B cell (primary cell): ENCODE measurements at regions not wholly inside any gene's neighbourhood (a gene's known extent, or its start where the extent isn't known, plus 50 kb on each side); places are given as distances from the start of the nearest gene placed in this dataset.

Source experiments
- EZH2 ChIP-seq: IDR thresholded peaks from 2 replicates; pipeline ENCODE4 v1.6.1; 2012; ENCODE audit warnings: borderline replicate concordance, low read depth, mild to moderate bottlenecking, moderate library complexity, low read length; ENCODE audit not compliant: insufficient read depth, poor library complexity, severe bottlenecking
- TF ChIP-seq, protein P1 (sequence below): fragments of 200-600 bp; IDR thresholded peaks from one replicate; pipeline ENCODE4 v1.8.0; 2022; ENCODE audit warnings: antibody characterized with exemption, mild to moderate bottlenecking

- TF ChIP-seq, protein P1, sequence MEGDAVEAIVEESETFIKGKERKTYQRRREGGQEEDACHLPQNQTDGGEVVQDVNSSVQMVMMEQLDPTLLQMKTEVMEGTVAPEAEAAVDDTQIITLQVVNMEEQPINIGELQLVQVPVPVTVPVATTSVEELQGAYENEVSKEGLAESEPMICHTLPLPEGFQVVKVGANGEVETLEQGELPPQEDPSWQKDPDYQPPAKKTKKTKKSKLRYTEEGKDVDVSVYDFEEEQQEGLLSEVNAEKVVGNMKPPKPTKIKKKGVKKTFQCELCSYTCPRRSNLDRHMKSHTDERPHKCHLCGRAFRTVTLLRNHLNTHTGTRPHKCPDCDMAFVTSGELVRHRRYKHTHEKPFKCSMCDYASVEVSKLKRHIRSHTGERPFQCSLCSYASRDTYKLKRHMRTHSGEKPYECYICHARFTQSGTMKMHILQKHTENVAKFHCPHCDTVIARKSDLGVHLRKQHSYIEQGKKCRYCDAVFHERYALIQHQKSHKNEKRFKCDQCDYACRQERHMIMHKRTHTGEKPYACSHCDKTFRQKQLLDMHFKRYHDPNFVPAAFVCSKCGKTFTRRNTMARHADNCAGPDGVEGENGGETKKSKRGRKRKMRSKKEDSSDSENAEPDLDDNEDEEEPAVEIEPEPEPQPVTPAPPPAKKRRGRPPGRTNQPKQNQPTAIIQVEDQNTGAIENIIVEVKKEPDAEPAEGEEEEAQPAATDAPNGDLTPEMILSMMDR: no peak
- TF ChIP-seq EZH2: no peak
Measured at GRCh38 chr7:51630933-51631332, 314.3 kb upstream of the COBL start.
